ENCODE measurements at regions not wholly inside any gene's neighbourhood (a gene's known extent, or its start where the extent isn't known, plus 50 kb on each side); places are given as distances from the start of the nearest gene placed in this dataset.

DNA sequence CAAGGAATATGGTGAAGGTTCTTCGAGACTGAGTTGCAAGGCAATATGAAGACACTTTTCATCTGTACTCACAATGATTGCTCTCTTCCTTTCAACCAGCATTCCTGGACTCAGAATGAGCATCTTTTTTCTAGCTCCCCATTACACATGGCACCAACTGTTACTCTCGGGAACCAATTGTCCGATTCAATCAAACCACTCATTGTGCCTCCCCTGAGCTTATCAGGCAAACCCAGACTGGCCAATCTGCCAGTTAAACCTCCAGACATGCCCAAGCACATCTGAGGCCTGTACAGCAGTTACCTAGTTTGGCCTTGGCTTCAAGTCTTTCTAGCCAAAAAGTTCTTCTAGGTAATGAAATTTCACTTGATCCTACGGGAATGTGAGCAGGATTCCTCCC is 164.1 kb downstream of the ID4 start:
- Histone ChIP-seq H4K20me1 (ENCODE audit: insufficient read depth, low read length) (no peaks in the 10 kb centered on the region), H3K27ac (ENCODE audit: low read depth in 1 of 2, low read length in 2 of 2) (no peak overlapping the region), H2AFZ (ENCODE audit: insufficient read depth, low read depth, low read length, poor library complexity, severe bottlenecking) (no peak overlapping the region), H3K79me2 (ENCODE audit: insufficient read depth, low read length) (no peaks in the 10 kb centered on the region), H3K4me3 (replicated peaks in 1 of 3; ENCODE audit: low read depth in 2 of 3, low read length in 3 of 3) (no peak overlapping the region), H3K9me3 (replicated peaks in 1 of 2; ENCODE audit: control insufficient read depth in 1 of 2, insufficient read depth in 1 of 2, low read length in 2 of 2) (peaks cover 5 to 6% of the 10 kb centered on the region in 2 donors), H3K36me3 (replicated peaks in 1 of 2; ENCODE audit: control insufficient read depth in 1 of 2, insufficient read depth in 2 of 2, low read length in 2 of 2) (no peaks in the 10 kb centered on the region), H3K4me1 (ENCODE audit: control insufficient read depth in 1 of 2, insufficient read depth in 2 of 2, low read length in 2 of 2) (no peaks in the 10 kb centered on the region), H3K4me2 (replicated peaks; ENCODE audit: extremely low read depth, low read length, poor library complexity, severe bottlenecking) (no peak overlapping the region), H3K9ac (ENCODE audit: insufficient read depth, low read length, poor library complexity, severe bottlenecking) (no peak overlapping the region), H3K27me3 (ENCODE audit: control insufficient read depth in 2 of 2, insufficient read depth in 2 of 2, low read length in 2 of 2) (no peaks in the 10 kb centered on the region)
- Mint-ChIP-seq H3K27ac (no peak overlapping the region), H3K36me3 (no peaks in the 10 kb centered on the region), H3K4me3 (no peak overlapping the region), H3K9me3 (peaks cover 6 to 18% (median 12%) of the 10 kb centered on the region in 7 donors), H3K27me3 (ENCODE audit: low read depth in 3 of 3) (peaks cover 0 to 3% (median 3%) of the 10 kb centered on the region in 3 donors), H3K4me1 (no peaks in the 10 kb centered on the region)
- TF ChIP-seq, protein P1, sequence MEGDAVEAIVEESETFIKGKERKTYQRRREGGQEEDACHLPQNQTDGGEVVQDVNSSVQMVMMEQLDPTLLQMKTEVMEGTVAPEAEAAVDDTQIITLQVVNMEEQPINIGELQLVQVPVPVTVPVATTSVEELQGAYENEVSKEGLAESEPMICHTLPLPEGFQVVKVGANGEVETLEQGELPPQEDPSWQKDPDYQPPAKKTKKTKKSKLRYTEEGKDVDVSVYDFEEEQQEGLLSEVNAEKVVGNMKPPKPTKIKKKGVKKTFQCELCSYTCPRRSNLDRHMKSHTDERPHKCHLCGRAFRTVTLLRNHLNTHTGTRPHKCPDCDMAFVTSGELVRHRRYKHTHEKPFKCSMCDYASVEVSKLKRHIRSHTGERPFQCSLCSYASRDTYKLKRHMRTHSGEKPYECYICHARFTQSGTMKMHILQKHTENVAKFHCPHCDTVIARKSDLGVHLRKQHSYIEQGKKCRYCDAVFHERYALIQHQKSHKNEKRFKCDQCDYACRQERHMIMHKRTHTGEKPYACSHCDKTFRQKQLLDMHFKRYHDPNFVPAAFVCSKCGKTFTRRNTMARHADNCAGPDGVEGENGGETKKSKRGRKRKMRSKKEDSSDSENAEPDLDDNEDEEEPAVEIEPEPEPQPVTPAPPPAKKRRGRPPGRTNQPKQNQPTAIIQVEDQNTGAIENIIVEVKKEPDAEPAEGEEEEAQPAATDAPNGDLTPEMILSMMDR (IDR thresholded peaks at IDR 0.05), result no peak
- intact Hi-C loops (cut with micrococcal nuclease), result no loop called here
- no peak for DNase-seq
- WGBS (ENCODE audit: insufficient coverage), result 81% methylated on average over 3 of the region's 4 CpGs

DNA sequence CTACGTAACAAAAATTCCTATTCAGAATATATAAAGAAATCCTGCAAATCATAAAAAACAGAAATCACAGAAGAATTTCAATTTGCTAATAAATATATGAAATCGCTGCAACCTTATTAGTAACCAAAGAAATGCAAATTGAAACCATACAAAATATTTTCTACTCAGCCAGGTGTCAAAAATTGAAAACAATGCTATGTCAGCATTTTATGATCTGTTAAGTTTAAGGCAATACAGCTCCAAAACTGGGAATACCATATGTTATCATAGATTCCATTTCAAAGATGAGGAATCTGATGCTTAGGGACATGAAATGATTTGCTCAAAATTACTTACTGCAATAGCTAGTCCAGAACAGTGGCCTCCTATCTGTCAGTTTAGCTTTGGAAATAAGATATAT is 168.9 kb downstream of the ID4 start:
- DNase-seq, result no peak
- H3K4me1 ChIP-seq (ENCODE audit: control insufficient read depth in 1 of 2, insufficient read depth in 2 of 2, low read length in 2 of 2), result no peaks in the 10 kb centered on the region
- no peaks in the 10 kb centered on the region for H3K36me3 ChIP-seq (replicated peaks in 1 of 2; ENCODE audit: control insufficient read depth in 1 of 2, insufficient read depth in 2 of 2, low read length in 2 of 2)
- H3K27me3 Mint-ChIP-seq (ENCODE audit: low read depth in 3 of 3), result peaks cover 0 to 2% (median 0%) of the 10 kb centered on the region in 3 donors
- no peak overlapping the region for H3K4me3 Mint-ChIP-seq
- no peaks in the 10 kb centered on the region for H3K9me3 ChIP-seq (replicated peaks in 1 of 2; ENCODE audit: control insufficient read depth in 1 of 2, insufficient read depth in 1 of 2, low read length in 2 of 2)
- H3K36me3 Mint-ChIP-seq, result no peaks in the 10 kb centered on the region
- no peaks in the 10 kb centered on the region for H3K79me2 ChIP-seq (ENCODE audit: insufficient read depth, low read length)
- intact Hi-C loops (cut with micrococcal nuclease), result no loop called here
- no peak overlapping the region for H2AFZ ChIP-seq (ENCODE audit: insufficient read depth, low read depth, low read length, poor library complexity, severe bottlenecking)
- H3K9me3 Mint-ChIP-seq, result peaks cover 0 to 7% (median 3%) of the 10 kb centered on the region in 7 donors
- H3K4me1 Mint-ChIP-seq, result no peaks in the 10 kb centered on the region
- TF ChIP-seq, protein P1 (IDR thresholded peaks at IDR 0.05), result no peak
- no peak overlapping the region for H3K4me3 ChIP-seq (replicated peaks in 1 of 3; ENCODE audit: low read depth in 2 of 3, low read length in 3 of 3)
- H3K9ac ChIP-seq (ENCODE audit: insufficient read depth, low read length, poor library complexity, severe bottlenecking), result no peak overlapping the region
- H3K27ac ChIP-seq (ENCODE audit: low read depth in 1 of 2, low read length in 2 of 2), result no peak overlapping the region
- H3K27ac Mint-ChIP-seq, result no peak overlapping the region
- H3K4me2 ChIP-seq (replicated peaks; ENCODE audit: extremely low read depth, low read length, poor library complexity, severe bottlenecking), result no peak overlapping the region
- WGBS (ENCODE audit: insufficient coverage), result no CpG with 5 or more reads among the region's 2 CpGs
- no peaks in the 10 kb centered on the region for H3K27me3 ChIP-seq (ENCODE audit: control insufficient read depth in 2 of 2, insufficient read depth in 2 of 2, low read length in 2 of 2)
- H4K20me1 ChIP-seq (ENCODE audit: insufficient read depth, low read length), result no peaks in the 10 kb centered on the region

Data from CD14-positive monocyte (primary cell).